ENCODE measurements at regions not wholly inside any gene's neighbourhood (a gene's known extent, or its start where the extent isn't known, plus 50 kb on each side); places are given as distances from the start of the nearest gene placed in this dataset.
A peak's percentile ranks its signal among the peaks of the same experiment; 100 is the strongest.

DNA sequence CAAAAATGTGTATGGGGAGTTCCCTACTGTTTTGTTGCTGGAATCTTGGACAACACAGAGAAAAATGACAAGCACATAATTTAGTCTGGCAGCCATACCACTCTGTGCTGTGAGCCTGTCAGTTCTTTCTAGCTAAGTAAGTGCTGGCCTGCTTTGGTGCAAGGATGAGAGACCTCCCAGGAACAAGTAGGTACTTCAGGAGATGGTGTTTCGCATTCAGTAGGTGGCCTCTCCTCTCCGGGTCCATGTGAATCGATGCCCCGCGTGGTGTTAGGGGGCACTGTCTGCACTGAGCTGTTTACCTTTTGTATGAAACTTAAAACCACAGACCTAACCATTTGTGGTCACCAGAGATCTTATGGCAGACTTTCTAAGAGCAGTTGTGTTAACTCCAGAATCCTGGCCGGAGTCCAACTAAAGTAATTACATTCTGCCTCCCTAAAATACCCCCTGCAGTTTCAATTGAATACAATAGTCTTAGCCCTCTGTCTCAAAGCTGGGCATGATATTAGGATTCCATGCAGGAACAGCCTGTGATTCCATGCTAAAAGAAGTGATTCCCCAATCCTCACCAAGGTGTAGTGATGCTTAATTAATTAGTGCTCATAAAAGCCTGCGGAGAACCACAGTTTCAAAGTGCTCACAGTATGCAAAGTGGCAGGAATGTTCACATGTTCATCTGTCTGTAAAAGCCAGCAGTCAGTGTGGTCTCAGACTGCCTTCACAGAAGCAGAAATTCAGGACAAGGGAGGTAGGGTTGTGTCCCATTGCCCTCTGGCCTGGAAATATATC, 64.2 kb downstream of the LLPH start:
- ATAC-seq (ENCODE audit: low read depth) (peak; percentile 39), DNase-seq (no peak)
- Mint-ChIP-seq H3K9me3 (no peaks in the 10 kb centered on the region), H3K4me3 (no peak overlapping the region), H3K27me3 (peaks cover 12% of the 10 kb centered on the region), H3K27ac (no peak overlapping the region), H3K36me3 (no peaks in the 10 kb centered on the region), H3K4me1 (peaks cover 6% of the 10 kb centered on the region)
- POLR2A ChIA-PET, result no interaction called here

DNA sequence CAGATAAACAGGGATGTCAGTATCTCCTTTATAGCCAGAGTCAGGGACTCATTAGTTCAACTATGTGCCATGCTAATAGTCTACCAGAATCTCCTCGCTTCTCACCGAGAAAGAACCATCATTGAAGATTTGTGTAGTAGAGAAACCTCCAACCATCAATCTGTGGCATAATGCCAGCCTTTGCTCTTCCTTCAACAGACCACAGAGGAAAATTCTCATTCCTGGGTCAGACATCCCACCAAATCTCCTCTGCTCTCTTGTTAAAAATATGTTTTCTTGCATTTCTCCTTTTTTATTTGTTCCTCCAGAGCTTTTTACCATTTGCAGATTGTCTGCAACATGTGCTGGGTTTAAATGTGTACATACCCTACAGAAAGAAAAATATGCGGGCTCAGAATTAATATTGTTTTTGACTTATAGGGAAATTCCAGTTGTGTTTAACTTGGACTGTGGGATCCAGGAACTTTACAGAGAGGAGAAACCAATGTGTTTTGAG, 64.9 kb downstream of the LLPH start:
- no peaks in the 10 kb centered on the region for H3K36me3 Mint-ChIP-seq
- ATAC-seq (ENCODE audit: low read depth), result no peak
- POLR2A ChIA-PET, result no interaction called here
- H3K9me3 Mint-ChIP-seq, result no peaks in the 10 kb centered on the region
- H3K27ac Mint-ChIP-seq, result no peak overlapping the region
- no peak for DNase-seq
- H3K27me3 Mint-ChIP-seq, result peaks cover 12% of the 10 kb centered on the region
- H3K4me1 Mint-ChIP-seq, result peaks cover 6% of the 10 kb centered on the region
- H3K4me3 Mint-ChIP-seq, result no peak overlapping the region

DNA sequence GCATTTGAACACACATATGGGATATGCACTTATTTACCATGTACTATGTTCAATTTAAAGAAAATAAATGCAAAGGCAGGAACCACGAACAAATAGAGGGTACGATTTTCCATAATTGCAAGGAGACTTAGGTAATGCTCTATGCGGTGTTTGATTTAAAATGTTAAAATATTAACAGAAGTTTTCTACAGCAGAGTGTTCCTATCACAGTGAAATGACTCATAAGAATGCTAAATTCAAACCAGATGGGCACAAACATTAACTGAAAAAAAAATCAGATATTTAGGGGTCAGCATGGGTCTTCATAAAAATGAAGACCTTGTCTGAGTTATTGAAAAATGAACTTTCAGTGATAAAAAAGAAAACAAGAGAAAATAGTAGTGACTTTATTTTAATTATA, 65.4 kb downstream of the LLPH start:
- Mint-ChIP-seq H3K36me3 (no peaks in the 10 kb centered on the region), H3K27me3 (peaks cover 15% of the 10 kb centered on the region), H3K4me3 (no peak overlapping the region), H3K27ac (no peak overlapping the region), H3K9me3 (no peaks in the 10 kb centered on the region), H3K4me1 (peaks cover 6% of the 10 kb centered on the region)
- DNase-seq (no peak), ATAC-seq (ENCODE audit: low read depth) (no peak)
- POLR2A ChIA-PET, result no interaction called here

DNA sequence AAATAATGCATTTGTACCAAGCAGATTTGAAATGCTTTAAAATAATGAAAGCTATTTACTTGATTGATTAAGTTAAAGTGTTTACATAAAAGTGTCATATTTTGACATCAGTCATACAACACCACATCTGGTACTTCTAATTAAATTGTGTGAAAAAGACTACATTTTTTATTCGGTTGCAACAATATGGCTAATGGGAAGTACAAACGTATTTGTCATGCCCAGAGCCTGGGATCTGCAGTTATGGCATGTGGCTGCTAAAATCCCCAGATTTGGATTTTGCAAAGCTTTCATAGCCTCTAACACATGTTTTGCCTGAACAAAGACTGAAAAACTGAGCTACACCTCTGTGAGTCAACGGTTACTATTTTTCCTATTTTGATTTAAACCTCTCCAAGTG, 66.6 kb downstream of the LLPH start:
- POLR2A ChIA-PET, result no interaction called here
- H3K27me3 Mint-ChIP-seq, result peaks cover 15% of the 10 kb centered on the region
- no peak for ATAC-seq (ENCODE audit: low read depth)
- no peak overlapping the region for H3K4me3 Mint-ChIP-seq
- no peaks in the 10 kb centered on the region for H3K9me3 Mint-ChIP-seq
- peaks cover 6% of the 10 kb centered on the region for H3K4me1 Mint-ChIP-seq
- H3K36me3 Mint-ChIP-seq, result no peaks in the 10 kb centered on the region
- DNase-seq, result no peak
- H3K27ac Mint-ChIP-seq, result no peak overlapping the region

DNA sequence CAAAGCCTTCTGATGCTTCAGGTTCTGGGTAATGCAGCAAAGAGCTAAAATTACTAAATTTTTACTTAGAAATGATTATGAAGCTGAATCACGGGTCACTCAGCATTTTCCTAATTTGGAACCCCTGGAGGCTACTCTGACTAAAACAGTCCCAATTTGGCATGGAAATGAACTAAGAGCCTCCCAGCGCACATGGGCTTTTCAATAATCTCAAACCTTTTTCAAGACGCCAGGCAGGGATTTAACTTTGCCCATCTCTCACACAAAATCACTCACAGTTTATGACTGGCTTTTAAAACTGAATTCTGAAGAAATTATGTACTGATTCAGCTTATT, 68.3 kb downstream of the LLPH start:
- no peaks in the 10 kb centered on the region for H3K36me3 Mint-ChIP-seq
- H3K4me1 Mint-ChIP-seq, result peaks cover 6% of the 10 kb centered on the region
- H3K9me3 Mint-ChIP-seq, result no peaks in the 10 kb centered on the region
- no peak overlapping the region for H3K27ac Mint-ChIP-seq
- H3K4me3 Mint-ChIP-seq, result no peak overlapping the region
- no peak for ATAC-seq (ENCODE audit: low read depth)
- POLR2A ChIA-PET, result no interaction called here
- H3K27me3 Mint-ChIP-seq, result peaks cover 15% of the 10 kb centered on the region
- DNase-seq, result no peak

DNA sequence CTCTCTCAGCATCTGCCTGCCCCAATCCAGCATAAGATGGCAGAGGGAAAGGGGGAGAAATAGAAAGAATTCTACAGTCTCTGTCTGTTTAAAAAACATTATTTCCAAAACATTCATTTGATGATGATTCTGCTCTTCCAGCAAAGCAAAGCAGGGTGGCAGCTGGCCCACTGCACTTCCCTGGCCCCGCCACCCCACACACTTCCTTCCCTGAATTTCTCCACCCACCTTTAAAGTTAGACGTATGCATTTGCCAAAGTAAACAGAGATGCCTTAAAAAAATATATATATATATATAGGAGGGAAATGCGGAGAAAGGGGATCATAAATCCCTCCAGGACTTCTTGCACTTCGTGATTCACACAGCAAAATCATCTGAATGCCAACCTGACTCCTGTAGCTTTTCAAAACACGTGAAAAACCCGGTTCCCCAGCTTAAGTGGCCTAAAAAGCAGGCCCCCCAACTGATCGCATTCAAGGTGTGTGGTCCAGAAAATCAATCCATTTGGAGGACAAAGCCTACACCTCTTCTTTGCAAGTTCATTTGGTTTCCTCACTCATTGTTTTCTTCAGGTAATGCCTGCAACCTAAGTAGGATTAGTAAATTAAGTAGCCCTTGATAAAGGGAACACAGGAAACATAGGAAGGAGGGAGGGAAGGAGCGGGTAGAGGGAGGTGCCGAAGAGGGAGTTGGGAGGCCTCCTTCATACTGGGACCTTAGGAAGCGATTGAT, 68.8 kb downstream of the LLPH start:
- H3K4me1 Mint-ChIP-seq, result peaks cover 4% of the 10 kb centered on the region
- POLR2A ChIA-PET, result no interaction called here
- H3K4me3 Mint-ChIP-seq, result no peak overlapping the region
- H3K9me3 Mint-ChIP-seq, result no peaks in the 10 kb centered on the region
- no peaks in the 10 kb centered on the region for H3K36me3 Mint-ChIP-seq
- no peak overlapping the region for H3K27ac Mint-ChIP-seq
- no peak for DNase-seq
- H3K27me3 Mint-ChIP-seq, result peaks cover 12% of the 10 kb centered on the region
- no peak for ATAC-seq (ENCODE audit: low read depth)

DNA sequence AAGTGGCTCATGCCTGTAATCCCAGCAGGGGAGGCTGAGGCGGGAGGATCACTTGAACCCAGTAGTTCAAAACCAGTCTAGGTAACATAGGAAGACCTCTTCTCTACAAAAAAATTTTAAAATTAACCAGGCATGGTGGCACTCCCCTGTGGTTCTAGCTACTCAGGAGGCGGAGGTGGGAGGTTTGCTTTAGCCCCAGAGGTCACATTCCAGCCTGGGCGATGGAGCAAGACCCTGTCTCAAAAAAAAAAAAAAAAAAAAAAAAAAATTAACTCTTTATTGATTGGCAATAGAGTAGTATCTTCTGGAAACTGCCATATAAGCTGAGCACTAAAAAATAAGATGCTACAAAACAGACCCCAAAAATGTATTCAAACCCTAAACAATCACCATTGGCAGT, 69.5 kb downstream of the LLPH start:
- Mint-ChIP-seq H3K4me1 (no peaks in the 10 kb centered on the region), H3K4me3 (no peak overlapping the region), H3K9me3 (no peaks in the 10 kb centered on the region), H3K27me3 (peaks cover 12% of the 10 kb centered on the region), H3K27ac (no peak overlapping the region), H3K36me3 (no peaks in the 10 kb centered on the region)
- POLR2A ChIA-PET, result no interaction called here
- DNase-seq (no peak), ATAC-seq (ENCODE audit: low read depth) (no peak)

DNA sequence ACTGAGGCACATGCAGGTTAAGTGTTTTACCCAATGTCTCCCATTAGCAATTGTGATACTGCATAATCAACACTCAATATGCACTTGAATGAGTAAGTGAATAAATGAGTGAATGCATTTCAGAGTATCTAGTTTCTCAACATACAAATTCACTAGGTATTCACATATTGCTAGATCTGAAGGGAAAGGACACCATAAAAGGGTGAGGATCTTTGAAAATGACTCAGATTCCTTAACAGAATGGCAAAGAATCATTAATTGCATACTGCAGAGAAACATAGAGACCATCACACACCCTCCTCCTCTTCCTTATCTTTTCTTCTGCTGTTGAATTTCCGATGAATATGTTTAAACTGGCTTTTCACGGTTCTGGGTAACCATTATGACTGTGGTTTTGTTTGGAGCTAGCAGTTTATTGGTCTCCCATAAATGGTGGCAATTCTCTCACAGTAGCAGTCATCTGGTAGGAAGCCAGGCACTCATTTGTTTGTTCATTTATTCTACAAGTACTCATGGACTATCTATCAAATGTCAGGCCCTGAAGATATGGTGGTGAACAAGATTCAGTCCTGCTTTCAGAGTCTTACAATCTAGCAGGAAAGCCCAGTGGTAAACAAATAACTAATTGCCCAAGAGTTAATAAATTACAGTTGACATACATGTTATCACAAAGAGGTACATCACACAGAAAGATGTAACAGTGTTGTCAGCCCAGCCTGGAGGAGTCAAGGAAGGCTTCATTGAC, 70.2 kb downstream of the LLPH start:
- DNase-seq (no peak), ATAC-seq (ENCODE audit: low read depth) (no peak)
- Mint-ChIP-seq H3K4me1 (no peaks in the 10 kb centered on the region), H3K4me3 (no peak overlapping the region), H3K36me3 (no peaks in the 10 kb centered on the region), H3K27ac (no peak overlapping the region), H3K27me3 (peaks cover 9% of the 10 kb centered on the region), H3K9me3 (no peaks in the 10 kb centered on the region)
- POLR2A ChIA-PET, result no interaction called here

DNA sequence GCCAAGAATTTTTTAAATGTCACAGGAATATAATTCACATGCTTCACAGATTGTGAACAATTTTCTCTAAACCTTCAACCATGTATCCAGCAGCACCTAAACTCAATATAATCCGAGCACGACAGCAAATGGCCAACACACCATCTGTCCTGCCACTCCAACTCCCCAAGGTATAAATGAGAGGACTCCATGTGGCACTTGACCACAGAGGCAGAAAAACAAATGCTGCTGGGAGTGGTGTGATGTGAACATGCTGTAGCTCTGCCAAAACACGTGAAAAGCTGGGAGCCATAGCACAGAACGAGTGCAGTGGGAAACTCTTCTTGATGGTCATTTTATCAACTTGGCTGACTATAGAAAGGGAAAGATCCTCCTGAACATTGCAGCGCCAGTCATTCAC, 70.9 kb downstream of the LLPH start:
- Mint-ChIP-seq H3K36me3 (no peaks in the 10 kb centered on the region), H3K9me3 (no peaks in the 10 kb centered on the region), H3K4me1 (no peaks in the 10 kb centered on the region), H3K4me3 (no peak overlapping the region), H3K27ac (no peak overlapping the region), H3K27me3 (peaks cover 8% of the 10 kb centered on the region)
- ATAC-seq (ENCODE audit: low read depth) (no peak), DNase-seq (no peak)
- POLR2A ChIA-PET, result no interaction called here

DNA sequence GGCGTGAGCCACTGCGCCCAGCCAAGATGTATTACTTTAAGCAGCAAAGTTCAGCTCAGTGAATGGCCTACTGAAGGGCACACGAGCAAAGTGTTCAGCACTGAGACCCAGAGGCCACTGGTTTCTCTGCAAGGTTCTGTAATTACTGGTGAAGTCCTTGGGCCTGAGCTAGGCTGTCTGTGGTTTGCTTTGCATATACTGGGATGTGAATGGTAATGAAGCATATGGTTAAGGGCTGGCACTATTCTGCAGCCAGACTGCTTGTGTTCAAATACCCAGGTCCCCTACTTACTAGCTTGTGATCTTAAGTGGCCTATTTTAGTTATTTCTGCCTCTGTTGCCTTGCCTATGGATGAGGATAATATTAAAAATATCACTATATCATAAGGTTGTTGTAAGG, 72.0 kb downstream of the LLPH start:
- DNase-seq (no peak), ATAC-seq (ENCODE audit: low read depth) (no peak)
- peaks cover 3% of the 10 kb centered on the region for H3K27me3 Mint-ChIP-seq
- no peak overlapping the region for H3K4me3 Mint-ChIP-seq
- H3K36me3 Mint-ChIP-seq, result no peaks in the 10 kb centered on the region
- H3K9me3 Mint-ChIP-seq, result no peaks in the 10 kb centered on the region
- POLR2A ChIA-PET, result no interaction called here
- H3K27ac Mint-ChIP-seq, result no peak overlapping the region
- H3K4me1 Mint-ChIP-seq, result no peaks in the 10 kb centered on the region

DNA sequence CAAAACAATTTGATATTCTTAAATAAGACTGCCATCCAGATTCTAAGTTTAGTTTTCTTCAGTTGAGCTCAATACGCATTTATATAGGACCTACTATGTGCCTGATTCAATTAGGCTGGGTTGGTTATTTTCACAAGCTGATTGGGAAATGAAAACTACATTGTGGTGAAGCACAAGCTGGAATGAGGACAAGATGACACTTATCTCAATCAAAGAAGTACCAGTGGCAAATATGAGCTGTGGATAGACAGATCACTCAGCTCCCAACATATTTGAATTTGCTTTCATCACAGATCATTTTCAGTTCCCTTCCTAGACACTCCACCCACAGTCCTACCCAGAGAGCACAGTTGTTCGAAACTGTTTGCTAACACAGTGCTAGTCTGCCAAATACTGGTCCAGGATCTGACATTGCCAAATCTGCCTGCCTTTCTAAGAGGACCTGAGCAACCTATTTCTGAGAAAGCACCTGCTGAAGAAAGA, 74.7 kb downstream of the LLPH start:
- DNase-seq (no peak), ATAC-seq (ENCODE audit: low read depth) (no peak)
- no peaks in the 10 kb centered on the region for H3K9me3 Mint-ChIP-seq
- no peaks in the 10 kb centered on the region for H3K36me3 Mint-ChIP-seq
- H3K4me3 Mint-ChIP-seq, result no peak overlapping the region
- no peak overlapping the region for H3K27ac Mint-ChIP-seq
- no peaks in the 10 kb centered on the region for H3K4me1 Mint-ChIP-seq
- POLR2A ChIA-PET, result no interaction called here
- H3K27me3 Mint-ChIP-seq, result peaks cover 10% of the 10 kb centered on the region

DNA sequence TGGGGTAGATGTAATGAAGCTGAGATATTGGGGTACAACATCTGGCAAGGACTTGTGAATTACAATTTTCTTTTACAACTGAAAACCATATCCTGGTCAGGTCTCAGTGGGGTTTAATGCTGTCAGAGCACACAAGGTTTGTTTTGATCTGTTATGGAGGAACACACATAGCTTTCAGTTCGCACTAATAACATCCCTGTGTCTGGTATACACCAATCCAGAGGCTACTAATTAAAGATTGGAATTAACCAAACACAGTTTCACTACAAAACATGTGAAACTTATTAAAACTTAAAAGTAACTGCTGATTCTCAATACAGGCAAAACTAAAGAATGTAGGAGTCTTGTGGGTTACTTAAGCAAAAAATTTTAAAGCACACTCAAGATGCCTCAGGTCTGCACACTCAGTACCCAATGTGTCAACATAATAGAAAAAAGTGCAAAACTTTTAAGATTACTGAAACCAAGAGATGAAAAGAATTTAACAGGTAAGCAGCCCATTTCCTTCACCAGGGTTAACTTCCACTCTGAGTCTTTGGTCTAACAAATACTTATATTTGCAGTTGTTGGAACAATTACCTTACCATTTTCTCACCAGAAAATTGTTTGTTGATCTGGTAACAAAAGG, 77.4 kb downstream of the LLPH start:
- H3K27ac Mint-ChIP-seq, result no peak overlapping the region
- no peaks in the 10 kb centered on the region for H3K4me1 Mint-ChIP-seq
- H3K27me3 Mint-ChIP-seq, result peaks cover 9% of the 10 kb centered on the region
- ATAC-seq (ENCODE audit: low read depth) (no peak), DNase-seq (no peak)
- POLR2A ChIA-PET, result no interaction called here
- H3K4me3 Mint-ChIP-seq, result no peak overlapping the region
- no peaks in the 10 kb centered on the region for H3K36me3 Mint-ChIP-seq
- no peaks in the 10 kb centered on the region for H3K9me3 Mint-ChIP-seq

DNA sequence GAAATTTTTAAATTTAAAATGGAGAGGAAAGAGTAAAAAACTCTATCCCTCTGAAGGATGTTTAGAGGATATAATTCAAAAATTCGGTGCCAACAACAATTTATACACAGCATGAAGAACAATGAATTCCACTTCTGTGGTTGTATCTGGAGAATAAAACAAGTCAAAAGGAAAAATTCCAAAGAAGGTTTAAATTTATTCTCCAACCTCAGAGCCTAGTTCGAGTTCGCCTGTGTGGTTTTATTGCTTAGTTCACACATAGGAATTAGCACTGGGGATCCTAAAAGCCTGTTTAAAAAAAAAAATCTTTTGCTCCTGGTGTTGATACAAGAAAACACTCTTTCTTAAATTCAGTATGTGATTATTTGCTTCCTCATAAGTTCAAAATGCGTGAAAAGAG, 79.2 kb downstream of the LLPH start:
- no peak overlapping the region for H3K4me3 Mint-ChIP-seq
- ATAC-seq (ENCODE audit: low read depth) (no peak), DNase-seq (no peak)
- H3K36me3 Mint-ChIP-seq, result no peaks in the 10 kb centered on the region
- H3K4me1 Mint-ChIP-seq, result no peaks in the 10 kb centered on the region
- no peaks in the 10 kb centered on the region for H3K9me3 Mint-ChIP-seq
- POLR2A ChIA-PET, result no interaction called here
- peaks cover 9% of the 10 kb centered on the region for H3K27me3 Mint-ChIP-seq
- no peak overlapping the region for H3K27ac Mint-ChIP-seq
